Fibroblast of skin of right quadriceps (primary cell): ENCODE measurements at regions not wholly inside any gene's neighbourhood (a gene's known extent, or its start where the extent isn't known, plus 50 kb on each side); places are given as distances from the start of the nearest gene placed in this dataset.

ENCODE experiments used
- DNase-seq: peaks from one replicate; pipeline ENCODE4 v3.0.0-alpha.2; 2013

GRCh38 chr4:57554556-57555092 lies 444.4 kb upstream of the IGFBP7 start:
- no peak for DNase-seq

- DNase-seq, result no peak
Measured at GRCh38 chr4:57553728-57554127, 443.5 kb upstream of the IGFBP7 start.

DNA sequence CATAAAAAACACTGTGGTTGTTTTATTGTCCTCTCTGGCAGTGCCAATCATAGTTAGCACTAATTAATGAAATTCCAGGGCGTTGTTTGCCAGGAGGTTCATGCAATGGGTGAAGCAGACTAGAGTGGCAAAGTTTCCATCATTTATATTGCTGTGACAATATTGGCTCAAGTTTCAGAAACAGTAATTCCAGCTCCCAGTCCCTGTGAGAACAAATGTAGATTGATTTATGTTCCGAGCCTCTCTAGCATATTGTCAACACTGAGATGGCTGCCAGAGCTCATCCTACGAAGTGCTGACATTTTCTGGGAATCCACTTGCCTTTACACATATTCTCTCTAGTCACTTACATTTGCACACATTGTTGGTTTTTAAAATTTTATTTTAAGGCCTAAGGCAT lies 440.0 kb upstream of the IGFBP7 start:
- DNase-seq, result no peak

DNA sequence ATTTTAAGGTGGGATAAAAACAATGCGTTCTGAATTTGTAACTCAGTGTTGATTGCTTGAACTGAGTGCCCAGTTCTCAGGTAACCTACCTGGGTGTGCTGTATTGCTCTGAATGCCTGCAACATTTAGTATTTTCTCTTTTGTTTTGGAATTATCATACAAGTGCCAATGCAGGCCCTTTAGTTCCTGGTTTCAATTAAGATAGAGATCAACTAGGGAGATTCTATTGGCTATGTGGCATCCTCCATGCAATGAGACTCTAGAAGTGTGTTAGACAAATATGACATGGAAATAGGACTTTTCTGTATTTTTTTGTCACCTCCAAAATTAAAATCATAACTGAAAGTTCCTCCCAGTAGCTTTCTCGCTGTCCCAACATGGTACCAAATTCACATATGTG lies 438.7 kb upstream of the IGFBP7 start:
- DNase-seq, result no peak

DNA sequence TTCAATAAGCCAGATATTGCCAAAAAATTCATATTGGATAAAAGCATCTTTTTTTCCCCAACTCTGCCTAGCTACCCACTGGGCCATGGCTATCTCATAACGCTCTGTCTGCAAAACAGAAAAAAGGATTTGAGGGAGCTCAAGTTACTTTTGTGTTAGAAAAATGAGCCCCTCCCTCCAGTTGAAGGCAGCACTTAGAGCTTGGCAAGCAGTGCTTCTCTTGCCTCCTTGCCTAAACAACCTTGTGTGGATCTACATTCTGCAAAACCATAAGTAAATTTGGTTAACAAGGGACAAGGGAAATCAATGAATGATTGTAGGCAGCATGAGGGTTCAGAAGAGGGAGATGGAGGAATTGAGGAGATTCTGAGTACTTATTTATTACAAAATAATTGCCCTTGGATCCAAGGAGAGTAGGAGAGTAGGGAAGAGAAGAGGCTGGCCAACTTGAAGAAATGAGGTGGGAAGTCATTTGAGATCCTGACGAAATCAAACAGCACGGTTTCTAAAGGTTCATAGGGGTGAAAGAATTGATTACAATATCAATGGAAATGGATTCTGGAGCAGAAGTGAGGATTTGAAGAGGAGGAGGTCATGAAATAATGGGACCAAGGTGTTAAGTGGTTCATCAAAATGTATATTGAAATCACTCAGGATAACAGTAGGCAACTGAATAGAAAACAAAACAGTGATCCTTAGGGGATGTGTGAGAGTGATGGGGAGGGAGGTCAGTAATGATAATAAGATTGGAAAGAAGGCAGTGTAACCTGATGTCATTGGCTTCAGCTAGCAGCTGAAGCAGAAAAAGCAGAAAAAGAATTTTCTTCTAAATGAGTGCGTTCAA lies 434.8 kb upstream of the IGFBP7 start:
- DNase-seq, result no peak

GRCh38 chr4:57504797-57505530 lies 394.8 kb upstream of the IGFBP7 start:
- DNase-seq, result no peak

- no peak for DNase-seq
Measured at GRCh38 chr4:57504139-57504538, 394.0 kb upstream of the IGFBP7 start.

GRCh38 chr4:57501720-57502119 lies 391.5 kb upstream of the IGFBP7 start:
- peak; percentile 47 for DNase-seq

DNA sequence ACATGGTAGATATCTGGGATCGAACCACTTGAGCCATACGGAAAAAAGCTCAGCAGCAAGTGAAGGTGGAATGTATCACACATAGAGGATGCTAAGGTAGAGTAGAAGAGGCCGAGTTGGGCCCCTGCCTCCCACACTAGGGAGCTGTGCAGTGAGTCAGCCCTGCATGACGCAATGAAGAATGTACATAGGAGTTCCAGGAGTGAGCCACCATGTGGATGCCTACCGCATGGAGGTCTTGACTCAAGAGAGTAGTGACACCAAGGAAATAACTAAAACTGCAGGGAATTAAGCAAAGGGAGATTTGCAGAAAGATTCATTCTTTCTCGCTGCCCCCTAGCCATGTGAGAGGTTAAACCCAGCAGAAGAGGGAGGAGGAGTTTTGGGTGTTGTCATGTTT lies 389.6 kb upstream of the IGFBP7 start:
- DNase-seq, result peak; percentile 2

DNA sequence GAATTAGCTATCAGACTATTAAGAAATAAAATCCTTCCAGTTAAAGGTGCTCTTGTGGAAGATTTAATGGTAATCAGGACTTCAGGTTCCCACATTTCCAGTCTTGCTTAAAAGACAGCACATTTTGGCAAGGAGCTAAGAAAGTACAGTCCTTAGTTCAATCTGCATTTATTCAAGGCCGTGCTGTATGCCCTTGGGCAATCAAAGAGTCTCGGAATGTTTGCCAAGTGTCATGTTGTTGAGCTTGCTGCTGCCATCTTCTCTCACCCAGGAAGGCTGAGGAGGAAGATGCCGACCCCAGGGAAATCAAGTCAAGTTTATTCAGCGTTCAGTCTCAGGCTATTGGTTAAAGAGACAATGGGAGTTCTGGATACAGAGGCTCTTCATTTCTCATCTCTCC lies 388.1 kb upstream of the IGFBP7 start:
- no peak for DNase-seq

GRCh38 chr4:57496697-57497471 lies 386.7 kb upstream of the IGFBP7 start:
- no peak for DNase-seq

- DNase-seq, result no peak
Measured at GRCh38 chr4:57494821-57495220, 384.6 kb upstream of the IGFBP7 start.

DNA sequence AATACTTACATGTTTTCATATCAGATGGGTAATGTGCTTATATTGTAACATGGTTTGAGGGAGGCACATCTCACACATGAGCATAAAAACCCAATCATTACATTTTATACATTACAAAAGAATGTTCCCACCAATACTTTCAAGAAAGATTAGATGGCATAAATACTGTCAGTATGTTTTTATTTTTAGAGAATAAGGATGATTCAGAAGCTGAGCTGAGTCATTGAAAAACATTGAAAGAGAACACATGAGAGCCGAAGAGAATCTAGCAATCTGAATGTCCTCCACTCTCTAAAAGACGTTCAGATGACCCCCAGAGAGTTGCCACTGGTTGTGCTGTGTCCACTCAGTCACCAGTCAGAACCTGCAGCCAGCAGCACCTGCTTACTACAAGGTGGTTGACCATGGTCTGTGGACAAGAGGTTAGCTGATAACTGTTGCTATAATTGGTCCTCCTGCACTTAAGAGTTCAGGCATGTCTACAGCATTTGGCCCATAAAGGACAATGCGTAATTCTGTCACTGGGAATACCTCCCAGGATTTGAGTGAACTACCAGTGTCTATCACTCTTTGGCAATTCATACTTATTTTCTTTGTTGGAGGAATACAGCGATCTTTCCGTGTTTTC lies 382.2 kb upstream of the IGFBP7 start:
- no peak for DNase-seq

GRCh38 chr4:57491388-57491787 lies 381.2 kb upstream of the IGFBP7 start:
- DNase-seq, result no peak

GRCh38 chr4:57490520-57491255 lies 380.5 kb upstream of the IGFBP7 start:
- no peak for DNase-seq

DNA sequence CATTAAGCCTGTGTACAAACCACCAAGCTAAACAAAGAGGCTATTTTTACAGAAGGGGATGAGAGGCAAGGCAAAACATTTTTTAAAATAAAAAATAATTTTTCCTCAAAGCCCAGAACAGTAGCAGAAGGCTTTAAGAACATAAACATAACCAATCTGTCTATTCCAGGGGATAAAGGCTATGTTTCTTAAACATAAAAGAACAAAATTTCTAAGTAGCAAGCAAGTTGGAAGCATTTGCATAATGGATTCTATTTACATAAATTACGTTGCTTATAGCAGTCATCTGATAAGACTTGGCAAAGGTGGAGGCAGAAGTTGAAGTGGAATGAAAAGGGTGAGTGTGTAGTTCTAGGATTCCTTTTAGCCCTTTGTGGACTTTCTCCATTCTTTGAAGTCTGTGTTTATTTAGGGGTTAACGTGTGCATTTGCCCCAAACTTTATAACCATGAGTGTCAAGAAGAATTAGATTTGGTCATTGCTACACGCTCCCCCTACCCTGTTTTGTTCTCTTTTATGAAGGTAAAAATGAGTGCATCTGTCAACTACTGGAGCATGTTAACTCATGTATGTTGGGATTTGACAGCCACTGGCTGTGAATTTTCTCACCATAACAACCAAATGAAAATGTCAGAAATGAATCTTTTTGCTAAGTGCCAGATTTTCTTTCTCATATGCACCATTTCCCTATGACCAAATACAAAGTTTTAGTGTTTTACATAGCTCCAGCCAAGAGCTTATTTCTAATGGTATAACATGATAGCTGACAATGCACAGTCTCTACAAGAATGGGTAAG lies 378.4 kb upstream of the IGFBP7 start:
- no peak for DNase-seq

DNA sequence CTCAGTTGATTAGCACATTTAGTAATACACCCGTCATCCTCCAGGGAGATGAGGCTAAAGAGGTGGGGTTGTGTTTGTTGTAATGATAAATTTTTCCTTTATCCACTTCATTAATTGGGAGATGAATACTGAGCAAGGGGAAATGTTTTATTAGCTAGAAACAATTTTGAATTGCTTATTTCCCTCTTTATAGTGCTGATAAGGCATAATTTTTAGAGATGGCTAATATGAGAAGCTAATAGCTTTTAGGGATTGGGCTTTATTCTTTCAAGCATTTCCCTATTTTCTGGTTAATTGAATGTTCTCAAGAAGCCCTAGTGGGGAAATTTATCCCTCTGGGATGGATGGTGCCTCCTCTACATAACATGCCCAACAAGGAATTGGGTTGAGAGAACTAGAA lies 365.2 kb upstream of the IGFBP7 start:
- no peak for DNase-seq

- DNase-seq, result no peak
Measured at GRCh38 chr4:57465321-57466056, 355.3 kb upstream of the IGFBP7 start.

DNA sequence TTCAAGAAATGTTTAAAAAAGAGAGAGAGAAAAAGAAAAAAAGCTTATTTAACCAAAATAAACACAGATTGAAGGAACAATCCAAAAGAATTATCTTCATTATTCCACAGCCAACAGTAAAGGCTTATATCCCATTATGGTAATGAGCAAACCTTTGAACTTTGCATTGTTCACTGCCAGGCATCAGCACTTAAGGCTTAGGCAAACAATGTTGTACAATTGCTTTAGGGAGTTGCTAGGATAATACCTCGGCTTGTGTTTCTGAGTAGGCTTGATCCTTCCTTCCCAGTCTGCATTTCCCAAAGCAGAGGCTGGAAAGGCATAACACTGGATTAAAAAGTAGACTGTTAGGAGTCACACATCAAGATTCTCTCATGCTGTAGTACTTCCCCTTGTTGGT lies 352.7 kb upstream of the IGFBP7 start:
- DNase-seq, result no peak

- no peak for DNase-seq
Measured at GRCh38 chr4:57460967-57461366, 350.8 kb upstream of the IGFBP7 start.

DNA sequence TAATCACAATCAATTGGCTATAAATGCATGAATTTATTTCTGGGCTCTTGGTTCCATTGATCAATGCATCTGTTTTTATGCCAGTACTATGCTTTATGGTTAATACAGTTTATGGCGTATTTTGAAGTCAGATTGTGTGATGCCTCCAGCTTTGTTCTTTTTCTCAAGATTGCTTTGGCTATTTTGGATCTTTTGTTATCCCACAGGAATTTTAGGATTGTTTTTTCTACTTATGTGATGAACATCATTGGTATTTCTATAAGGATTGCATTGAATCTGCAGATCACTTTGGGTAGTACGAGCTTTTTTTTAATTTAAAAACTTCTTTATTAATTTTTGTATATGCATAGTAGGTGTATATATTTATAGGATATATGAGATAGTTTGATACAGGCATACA lies 338.7 kb upstream of the IGFBP7 start:
- no peak for DNase-seq
